SK-N-SH (cell line): ENCODE measurements at regions not wholly inside any gene's neighbourhood (a gene's known extent, or its start where the extent isn't known, plus 50 kb on each side); places are given as distances from the start of the nearest gene placed in this dataset.

Experiments
- CTCF ChIA-PET: fragments of 300-600, 350-600 bp; formaldehyde crosslinking; extraction: SDS; loops from one replicate; lab custom pipeline; 2021; lab: Yijun Ruan, JAX
- POLR2A ChIA-PET: fragments of 350-600 bp; sonication (Branson Sonifier 250); formaldehyde crosslinking; extraction: SDS; loops from one replicate; lab custom pipeline; 2020; ENCODE audit warnings: antibody characterized with exemption, inconsistent platforms; lab: Yijun Ruan, JAX
- DNase-seq: peaks from one replicate; pipeline ENCODE4 v3.0.0; 2012
- H2AFZ ChIP-seq: fragments of 200-600 bp; sonication (generic); 2 replicates; pipeline ENCODE4 v1.8.1; 2016; ENCODE audit warnings: antibody characterized with exemption, mild to moderate bottlenecking, low read depth
- H3F3A ChIP-seq: fragments of 200-600 bp; sonication (generic); replicated peaks from 2 replicates; pipeline ENCODE3; 2016; ENCODE audit warnings: antibody characterized with exemption, mild to moderate bottlenecking; ENCODE audit not compliant: insufficient read depth
- H3K27ac ChIP-seq, 2 experiments: fragments of 200-500 bp in 1 of 2; fragments of 200-600 bp in 1 of 2; sonication (Bioruptor generic) in 1 of 2; sonication (generic), shearing (Covaris generic) in 1 of 2; 2 replicates each; pipeline versions ENCODE4 v1.5.1 to v1.6.1; 2014 to 2016; ENCODE audit warnings: low read depth in 2 of 2, inconsistent platforms in 1 of 2, low read length in 1 of 2, mild to moderate bottlenecking in 1 of 2, mixed read lengths in 1 of 2
- H3K27me3 ChIP-seq: fragments of 200-600 bp; sonication (generic), shearing (Covaris generic); 2 replicates; pipeline ENCODE4 v1.6.1; 2016; ENCODE audit warnings: mixed run types; ENCODE audit not compliant: insufficient read depth
- H3K36me3 ChIP-seq, 2 experiments: fragments of 200-500 bp in 1 of 2; fragments of 200-600 bp in 1 of 2; sonication (Bioruptor generic) in 1 of 2; sonication (generic) in 1 of 2; replicated peaks in 1 of 2; 2 replicates each; pipeline versions ENCODE3 to v1.5.1; 2014 to 2016; ENCODE audit warnings: low read length in 1 of 2, mild to moderate bottlenecking in 1 of 2; ENCODE audit not compliant: insufficient read depth in 2 of 2, control insufficient read depth in 1 of 2
- H3K4me1 ChIP-seq, 2 experiments: fragments of 200-500 bp in 1 of 2; fragments of 200-600 bp in 1 of 2; sonication (Bioruptor generic) in 1 of 2; sonication (generic), shearing (Covaris generic) in 1 of 2; 2 replicates each; pipeline versions ENCODE4 v1.5.1 to v1.6.1; 2014 to 2016; ENCODE audit warnings: low read depth in 1 of 2, low read length in 1 of 2, mixed run types in 1 of 2; ENCODE audit not compliant: insufficient read depth in 2 of 2, control insufficient read depth in 1 of 2
- H3K4me2 ChIP-seq: fragments of 200-600 bp; sonication (generic), shearing (Covaris generic); 2 replicates; pipeline ENCODE4 v1.6.1; 2017; ENCODE audit warnings: mixed run types
- H3K4me3 ChIP-seq, 2 experiments: fragments of 200-500 bp in 1 of 2; fragments of 200-600 bp in 1 of 2; sonication (Bioruptor generic) in 1 of 2; sonication (generic), shearing (Covaris generic) in 1 of 2; 2 replicates each; pipeline versions ENCODE4 v1.5.1 to v1.8.1; 2014 to 2016; ENCODE audit warnings: low read depth in 2 of 2, inconsistent platforms in 1 of 2, low read length in 1 of 2, mild to moderate bottlenecking in 1 of 2, mixed read lengths in 1 of 2, moderate library complexity in 1 of 2
- H3K79me2 ChIP-seq: fragments of 200-600 bp; sonication (generic); 2 replicates; pipeline ENCODE4 v1.8.1; 2017; ENCODE audit warnings: mild to moderate bottlenecking; ENCODE audit not compliant: insufficient read depth
- H3K9ac ChIP-seq: fragments of 200-600 bp; sonication (generic); 2 replicates; pipeline ENCODE4 v1.6.1; 2017; ENCODE audit warnings: mixed run types
- H3K9me2 ChIP-seq: fragments of 200-600 bp; sonication (generic); 2 replicates; pipeline ENCODE4 v1.6.1; 2017; ENCODE audit warnings: mixed run types
- H3K9me3 ChIP-seq: fragments of 200-600 bp; sonication (generic); 2 replicates; pipeline ENCODE4 v1.6.1; 2017; ENCODE audit warnings: mixed run types, mild to moderate bottlenecking, moderate library complexity
- H4K20me1 ChIP-seq: fragments of 200-600 bp; sonication (generic); 2 replicates; pipeline ENCODE4 v1.6.1; 2017; ENCODE audit warnings: mild to moderate bottlenecking, mixed run types; ENCODE audit not compliant: insufficient read depth
- CHD2 ChIP-seq: fragments of 150-350 bp; IDR thresholded peaks from 2 replicates; pipeline ENCODE4 v1.6.1; 2018; ENCODE audit warnings: low read length; ENCODE audit not compliant: partially characterized antibody
- EZH2phosphoT487 ChIP-seq: fragments of 200-600 bp; sonication (generic); IDR thresholded peaks from 2 replicates; pipeline ENCODE4 v1.6.1; 2017; ENCODE audit warnings: low read depth, mixed run types, mild to moderate bottlenecking, antibody characterized with exemption, moderate library complexity, borderline replicate concordance
- FOXJ3 ChIP-seq: sonication (generic); formaldehyde crosslinking; IDR thresholded peaks from 2 replicates; pipeline ENCODE4 v1.5.1; 2020; ENCODE audit warnings: mild to moderate bottlenecking, missing genetic modification reagents
- FOXM1 ChIP-seq: IDR thresholded peaks from 2 replicates; pipeline ENCODE4 v1.4.0; 2012; ENCODE audit warnings: low read depth, mild to moderate bottlenecking
- GABPA ChIP-seq: IDR thresholded peaks from 2 replicates; pipeline ENCODE4 v1.4.0; 2012; ENCODE audit warnings: low read depth, mild to moderate bottlenecking
- GATA2 ChIP-seq: sonication (generic); formaldehyde crosslinking; IDR thresholded peaks from 2 replicates; pipeline ENCODE4 v1.5.0; 2020; ENCODE audit warnings: mild to moderate bottlenecking, missing genetic modification reagents
- JUND ChIP-seq: IDR thresholded peaks from 2 replicates; pipeline ENCODE4 v1.4.0; 2012
- POLR2AphosphoS5 ChIP-seq: IDR thresholded peaks from 2 replicates; pipeline ENCODE4 v1.6.1; 2012; ENCODE audit warnings: low read depth, low read length
- RCOR1 ChIP-seq: fragments of 150-350 bp; IDR thresholded peaks from 2 replicates; pipeline ENCODE4 v1.6.1; 2017; ENCODE audit warnings: antibody characterized with exemption, low read length
- RXRA ChIP-seq: IDR thresholded peaks from 2 replicates; pipeline ENCODE4 v1.4.0; 2012; ENCODE audit warnings: low read depth, mild to moderate bottlenecking, borderline replicate concordance
- SIN3A ChIP-seq: IDR thresholded peaks from 2 replicates; pipeline ENCODE4 v1.6.1; 2012; ENCODE audit warnings: low read depth, mild to moderate bottlenecking, low read length, moderate library complexity, borderline replicate concordance
- TAF1 ChIP-seq: IDR thresholded peaks from 2 replicates; pipeline ENCODE4 v1.6.1; 2012; ENCODE audit warnings: low read depth, mild to moderate bottlenecking, low read length, moderate library complexity, borderline replicate concordance
- TCF12 ChIP-seq: IDR thresholded peaks from 2 replicates; pipeline ENCODE4 v1.4.0; 2012
- YY1 ChIP-seq: IDR thresholded peaks from 2 replicates; pipeline ENCODE4 v1.4.0; 2012; ENCODE audit warnings: low read depth, mild to moderate bottlenecking
- WGBS: methylation state at CpG from one replicate; pipeline ENCODE4 v1.1.6; 2017; ENCODE audit warnings: low lambda C conversion rate; 5-methylcytosine and 5-hydroxymethylcytosine counted together
- TF ChIP-seq, protein P1 (sequence below): IDR thresholded peaks from 2 replicates; pipeline ENCODE4; 2012
- TF ChIP-seq, protein P2 (sequence below): fragments of 150-350 bp; IDR thresholded peaks from 2 replicates; pipeline ENCODE4 v1.6.1; 2017; ENCODE audit warnings: antibody characterized with exemption, low read length, low read depth, borderline replicate concordance
- TF ChIP-seq, protein P3 (sequence below): fragments of 150-350 bp; IDR thresholded peaks from 2 replicates; pipeline ENCODE4 v1.6.1; 2016; ENCODE audit warnings: mild to moderate bottlenecking, low read depth, low read length
- TF ChIP-seq, protein P4 (sequence below): fragments of 200-600 bp; sonication (generic); IDR thresholded peaks from 2 replicates; pipeline ENCODE4 v1.6.1; 2017; ENCODE audit warnings: antibody characterized with exemption, mild to moderate bottlenecking, moderate library complexity
- TF ChIP-seq, protein P5 (sequence below): IDR thresholded peaks from 2 replicates; pipeline ENCODE4 v1.4.0; 2012; ENCODE audit warnings: low read depth, borderline replicate concordance
- TF ChIP-seq, protein P6 (sequence below): IDR thresholded peaks from 2 replicates; pipeline ENCODE4 v1.4.0; 2012; ENCODE audit warnings: low read depth

DNA sequence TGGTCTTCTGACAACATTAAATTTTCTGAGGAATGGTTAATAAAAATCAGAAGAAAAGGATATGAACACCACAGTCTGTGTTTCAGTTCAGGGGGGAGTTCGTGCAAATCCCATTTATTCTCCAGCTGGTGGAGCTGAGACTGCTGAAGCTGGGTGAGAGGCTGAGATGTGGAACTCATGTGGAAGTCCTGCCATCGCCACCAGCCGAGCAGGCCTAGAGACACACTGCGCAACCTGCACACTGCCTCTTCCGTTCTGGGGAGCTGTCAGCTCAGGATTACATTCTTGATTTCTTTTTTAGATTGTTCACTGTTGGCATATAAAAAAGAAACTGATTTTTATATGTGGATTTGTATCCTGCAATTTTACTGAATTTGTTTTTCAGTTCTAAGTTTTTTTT lies 66.6 kb upstream of the ELOVL6 start:
- H3K9me2 ChIP-seq: no peaks in the 10 kb centered on the region
- no peak overlapping the region for H3K27ac ChIP-seq
- no peaks in the 10 kb centered on the region for H3K4me1 ChIP-seq
- DNase-seq: no peak
- ChIA-PET POLR2A (no interaction called here), CTCF (no interaction called here)
- H3K4me2 ChIP-seq: no peak overlapping the region
- no peaks in the 10 kb centered on the region for H3K27me3 ChIP-seq
- no peak overlapping the region for H3K4me3 ChIP-seq
- H3K9ac ChIP-seq: no peak overlapping the region
- WGBS: 71% methylated on average over 5 of the region's 5 CpGs
- H2AFZ ChIP-seq: no peak overlapping the region
- no peaks in the 10 kb centered on the region for H3K9me3 ChIP-seq
- no peaks in the 10 kb centered on the region for H3K79me2 ChIP-seq
- no peaks in the 10 kb centered on the region for H3K36me3 ChIP-seq
- TF ChIP-seq, protein P1, sequence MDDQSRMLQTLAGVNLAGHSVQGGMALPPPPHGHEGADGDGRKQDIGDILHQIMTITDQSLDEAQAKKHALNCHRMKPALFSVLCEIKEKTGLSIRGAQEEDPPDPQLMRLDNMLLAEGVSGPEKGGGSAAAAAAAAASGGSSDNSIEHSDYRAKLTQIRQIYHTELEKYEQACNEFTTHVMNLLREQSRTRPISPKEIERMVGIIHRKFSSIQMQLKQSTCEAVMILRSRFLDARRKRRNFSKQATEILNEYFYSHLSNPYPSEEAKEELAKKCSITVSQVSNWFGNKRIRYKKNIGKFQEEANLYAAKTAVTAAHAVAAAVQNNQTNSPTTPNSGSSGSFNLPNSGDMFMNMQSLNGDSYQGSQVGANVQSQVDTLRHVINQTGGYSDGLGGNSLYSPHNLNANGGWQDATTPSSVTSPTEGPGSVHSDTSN: no peak
- no peak for TF ChIP-seq RXRA
- no peaks in the 10 kb centered on the region for H4K20me1 ChIP-seq
- no peaks in the 10 kb centered on the region for H3F3A ChIP-seq

DNA sequence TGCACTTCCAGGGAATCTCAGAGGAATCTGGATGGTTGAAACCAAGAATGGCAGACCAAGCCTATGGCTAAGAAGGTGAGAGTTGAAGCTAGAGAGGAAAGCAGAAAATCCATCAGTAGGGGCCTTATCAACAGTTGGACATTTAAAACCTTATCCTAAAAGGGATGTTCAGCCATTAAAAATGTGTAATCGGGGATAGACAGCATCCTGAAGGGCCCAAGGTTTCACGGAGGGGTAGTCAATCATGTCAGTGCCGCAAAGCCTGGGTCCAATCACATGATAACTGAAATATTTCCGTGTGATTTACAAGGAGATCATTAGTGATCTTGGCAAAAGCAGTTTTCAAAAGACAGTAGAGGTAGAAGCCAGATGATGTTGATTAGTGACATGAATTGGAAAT lies 61.9 kb upstream of the ELOVL6 start:
- no peaks in the 10 kb centered on the region for H3K27me3 ChIP-seq
- ChIA-PET POLR2A (no interaction called here), CTCF (interaction anchor here (0.5 to 0.6 kb wide), 2 partner anchors 16 to 54 kb away, joined by 3 read pairs; no protein-coding TSS in a partner anchor)
- H3K27ac ChIP-seq: no peak overlapping the region
- H2AFZ ChIP-seq: no peak overlapping the region
- H3K79me2 ChIP-seq: no peaks in the 10 kb centered on the region
- no peaks in the 10 kb centered on the region for H3F3A ChIP-seq
- TF ChIP-seq RCOR1 (no peak), TCF12 (no peak), YY1 (no peak), CHD2 (no peak), EZH2phosphoT487 (no peak), GATA2 (no peak), JUND (no peak), FOXJ3 (CRISPR knock-in tag) (no peak), FOXM1 (no peak), SIN3A (no peak), RXRA (no peak), POLR2AphosphoS5 (no peak), GABPA (no peak), TAF1 (no peak)
- TF ChIP-seq, protein P2, sequence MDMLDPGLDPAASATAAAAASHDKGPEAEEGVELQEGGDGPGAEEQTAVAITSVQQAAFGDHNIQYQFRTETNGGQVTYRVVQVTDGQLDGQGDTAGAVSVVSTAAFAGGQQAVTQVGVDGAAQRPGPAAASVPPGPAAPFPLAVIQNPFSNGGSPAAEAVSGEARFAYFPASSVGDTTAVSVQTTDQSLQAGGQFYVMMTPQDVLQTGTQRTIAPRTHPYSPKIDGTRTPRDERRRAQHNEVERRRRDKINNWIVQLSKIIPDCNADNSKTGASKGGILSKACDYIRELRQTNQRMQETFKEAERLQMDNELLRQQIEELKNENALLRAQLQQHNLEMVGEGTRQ: no peak
- TF ChIP-seq, protein P3, sequence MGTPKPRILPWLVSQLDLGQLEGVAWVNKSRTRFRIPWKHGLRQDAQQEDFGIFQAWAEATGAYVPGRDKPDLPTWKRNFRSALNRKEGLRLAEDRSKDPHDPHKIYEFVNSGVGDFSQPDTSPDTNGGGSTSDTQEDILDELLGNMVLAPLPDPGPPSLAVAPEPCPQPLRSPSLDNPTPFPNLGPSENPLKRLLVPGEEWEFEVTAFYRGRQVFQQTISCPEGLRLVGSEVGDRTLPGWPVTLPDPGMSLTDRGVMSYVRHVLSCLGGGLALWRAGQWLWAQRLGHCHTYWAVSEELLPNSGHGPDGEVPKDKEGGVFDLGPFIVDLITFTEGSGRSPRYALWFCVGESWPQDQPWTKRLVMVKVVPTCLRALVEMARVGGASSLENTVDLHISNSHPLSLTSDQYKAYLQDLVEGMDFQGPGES: no peak
- TF ChIP-seq, protein P4, sequence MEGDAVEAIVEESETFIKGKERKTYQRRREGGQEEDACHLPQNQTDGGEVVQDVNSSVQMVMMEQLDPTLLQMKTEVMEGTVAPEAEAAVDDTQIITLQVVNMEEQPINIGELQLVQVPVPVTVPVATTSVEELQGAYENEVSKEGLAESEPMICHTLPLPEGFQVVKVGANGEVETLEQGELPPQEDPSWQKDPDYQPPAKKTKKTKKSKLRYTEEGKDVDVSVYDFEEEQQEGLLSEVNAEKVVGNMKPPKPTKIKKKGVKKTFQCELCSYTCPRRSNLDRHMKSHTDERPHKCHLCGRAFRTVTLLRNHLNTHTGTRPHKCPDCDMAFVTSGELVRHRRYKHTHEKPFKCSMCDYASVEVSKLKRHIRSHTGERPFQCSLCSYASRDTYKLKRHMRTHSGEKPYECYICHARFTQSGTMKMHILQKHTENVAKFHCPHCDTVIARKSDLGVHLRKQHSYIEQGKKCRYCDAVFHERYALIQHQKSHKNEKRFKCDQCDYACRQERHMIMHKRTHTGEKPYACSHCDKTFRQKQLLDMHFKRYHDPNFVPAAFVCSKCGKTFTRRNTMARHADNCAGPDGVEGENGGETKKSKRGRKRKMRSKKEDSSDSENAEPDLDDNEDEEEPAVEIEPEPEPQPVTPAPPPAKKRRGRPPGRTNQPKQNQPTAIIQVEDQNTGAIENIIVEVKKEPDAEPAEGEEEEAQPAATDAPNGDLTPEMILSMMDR: no peak
- TF ChIP-seq, protein P5, sequence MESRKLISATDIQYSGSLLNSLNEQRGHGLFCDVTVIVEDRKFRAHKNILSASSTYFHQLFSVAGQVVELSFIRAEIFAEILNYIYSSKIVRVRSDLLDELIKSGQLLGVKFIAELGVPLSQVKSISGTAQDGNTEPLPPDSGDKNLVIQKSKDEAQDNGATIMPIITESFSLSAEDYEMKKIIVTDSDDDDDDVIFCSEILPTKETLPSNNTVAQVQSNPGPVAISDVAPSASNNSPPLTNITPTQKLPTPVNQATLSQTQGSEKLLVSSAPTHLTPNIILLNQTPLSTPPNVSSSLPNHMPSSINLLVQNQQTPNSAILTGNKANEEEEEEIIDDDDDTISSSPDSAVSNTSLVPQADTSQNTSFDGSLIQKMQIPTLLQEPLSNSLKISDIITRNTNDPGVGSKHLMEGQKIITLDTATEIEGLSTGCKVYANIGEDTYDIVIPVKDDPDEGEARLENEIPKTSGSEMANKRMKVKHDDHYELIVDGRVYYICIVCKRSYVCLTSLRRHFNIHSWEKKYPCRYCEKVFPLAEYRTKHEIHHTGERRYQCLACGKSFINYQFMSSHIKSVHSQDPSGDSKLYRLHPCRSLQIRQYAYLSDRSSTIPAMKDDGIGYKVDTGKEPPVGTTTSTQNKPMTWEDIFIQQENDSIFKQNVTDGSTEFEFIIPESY: no peak
- TF ChIP-seq, protein P6, sequence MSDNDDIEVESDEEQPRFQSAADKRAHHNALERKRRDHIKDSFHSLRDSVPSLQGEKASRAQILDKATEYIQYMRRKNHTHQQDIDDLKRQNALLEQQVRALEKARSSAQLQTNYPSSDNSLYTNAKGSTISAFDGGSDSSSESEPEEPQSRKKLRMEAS: no peak
- TF ChIP-seq, all 33 proteins: peak for 0
- Histone ChIP-seq H3K4me3 (no peak overlapping the region), H3K9ac (no peak overlapping the region), H3K4me2 (no peak overlapping the region), H3K9me2 (no peaks in the 10 kb centered on the region), H3K9me3 (no peaks in the 10 kb centered on the region), H4K20me1 (no peaks in the 10 kb centered on the region), H3K36me3 (no peaks in the 10 kb centered on the region), H3K4me1 (no peaks in the 10 kb centered on the region)
- DNase-seq: no peak
- WGBS: 47% methylated on average over 4 of the region's 4 CpGs
